ENCODE measurements at regions not wholly inside any gene's neighbourhood (a gene's known extent, or its start where the extent isn't known, plus 50 kb on each side); places are given as distances from the start of the nearest gene placed in this dataset.

GRCh38 chr19:28636016-28636629 lies 576.8 kb downstream of the UQCRFS1 start:
- no peaks in the 10 kb centered on the region for H3K27me3 ChIP-seq (ENCODE audit: control insufficient read depth, insufficient read depth, low read length)
- H3K36me3 ChIP-seq (ENCODE audit: control insufficient read depth, insufficient read depth, low read length), result no peaks in the 10 kb centered on the region
- no peak for TF ChIP-seq CTCF (IDR thresholded peaks at IDR 0.05; ENCODE audit: insufficient read depth, low read depth, low read length)
- CTCF ChIA-PET, result no interaction called here
- no peak overlapping the region for H3K4me3 ChIP-seq (ENCODE audit: low read depth, low read length)
- POLR2A ChIA-PET, result no interaction called here
- no peak for DNase-seq (ENCODE audit: low read depth)

GRCh38 chr19:28634837-28635236 lies 578.1 kb downstream of the UQCRFS1 start:
- TF ChIP-seq CTCF (IDR thresholded peaks at IDR 0.05; ENCODE audit: insufficient read depth, low read depth, low read length), result no peak
- ChIA-PET POLR2A (no interaction called here), CTCF (interaction anchor here (0.6 to 3.1 kb wide), 5 partner anchors 9 to 1242 kb away, joined by 3 to 17 read pairs (median 8); no protein-coding TSS in a partner anchor)
- H3K36me3 ChIP-seq (ENCODE audit: control insufficient read depth, insufficient read depth, low read length), result no peaks in the 10 kb centered on the region
- DNase-seq (ENCODE audit: low read depth), result no peak
- no peaks in the 10 kb centered on the region for H3K27me3 ChIP-seq (ENCODE audit: control insufficient read depth, insufficient read depth, low read length)
- no peak overlapping the region for H3K4me3 ChIP-seq (ENCODE audit: low read depth, low read length)

GRCh38 chr19:28634019-28634328 lies 579.0 kb downstream of the UQCRFS1 start:
- ChIA-PET CTCF (interaction anchor here (0.6 to 3.2 kb wide), 30 partner anchors 8 to 660 kb away, joined by 3 to 18 read pairs (median 3); no protein-coding TSS in a partner anchor), POLR2A (interaction anchor here (0.7 kb wide), 1 partner anchor 168 kb away, joined by 3 read pairs; no protein-coding TSS in a partner anchor)
- no peak overlapping the region for H3K4me3 ChIP-seq (ENCODE audit: low read depth, low read length)
- DNase-seq (ENCODE audit: low read depth), result no peak
- H3K27me3 ChIP-seq (ENCODE audit: control insufficient read depth, insufficient read depth, low read length), result no peaks in the 10 kb centered on the region
- no peak for TF ChIP-seq CTCF (IDR thresholded peaks at IDR 0.05; ENCODE audit: insufficient read depth, low read depth, low read length)
- no peaks in the 10 kb centered on the region for H3K36me3 ChIP-seq (ENCODE audit: control insufficient read depth, insufficient read depth, low read length)

- CTCF ChIA-PET, result interaction anchor here (0.6 to 3.2 kb wide), 31 partner anchors 9 to 659 kb away, joined by 3 to 18 read pairs (median 3); no protein-coding TSS in a partner anchor
- Histone ChIP-seq H3K27me3 (ENCODE audit: control insufficient read depth, insufficient read depth, low read length) (no peaks in the 10 kb centered on the region), H3K4me3 (ENCODE audit: low read depth, low read length) (no peak overlapping the region), H3K36me3 (ENCODE audit: control insufficient read depth, insufficient read depth, low read length) (no peaks in the 10 kb centered on the region)
- DNase-seq (ENCODE audit: low read depth), result peak; percentile 3
- TF ChIP-seq CTCF (IDR thresholded peaks at IDR 0.05; ENCODE audit: insufficient read depth, low read depth, low read length), result peak; percentile 93
- POLR2A ChIA-PET, result interaction anchor here (0.7 kb wide), 1 partner anchor 168 kb away, joined by 3 read pairs; no protein-coding TSS in a partner anchor
These were observed 579.5 kb downstream of the UQCRFS1 start for GRCh38 chr19:28633319-28634018.

GRCh38 chr19:28632371-28633080 lies 580.4 kb downstream of the UQCRFS1 start:
- no peak for TF ChIP-seq CTCF (IDR thresholded peaks at IDR 0.05; ENCODE audit: insufficient read depth, low read depth, low read length)
- H3K27me3 ChIP-seq (ENCODE audit: control insufficient read depth, insufficient read depth, low read length), result no peaks in the 10 kb centered on the region
- DNase-seq (ENCODE audit: low read depth), result no peak
- no peaks in the 10 kb centered on the region for H3K36me3 ChIP-seq (ENCODE audit: control insufficient read depth, insufficient read depth, low read length)
- ChIA-PET POLR2A (no interaction called here), CTCF (interaction anchor here (1.2 to 3.2 kb wide), 5 partner anchors 11 to 164 kb away, joined by 3 to 18 read pairs (median 13); no protein-coding TSS in a partner anchor)
- H3K4me3 ChIP-seq (ENCODE audit: low read depth, low read length), result no peak overlapping the region

All from BJ (cell line).